D721Med (cell line): ENCODE measurements at regions not wholly inside any gene's neighbourhood (a gene's known extent, or its start where the extent isn't known, plus 50 kb on each side); places are given as distances from the start of the nearest gene placed in this dataset.

Experiments used
- DNase-seq: peaks from one replicate; pipeline ENCODE4 v3.0.0; 2011; ENCODE audit warnings: low spot score; ENCODE audit not compliant: insufficient read length
- FAIRE-seq: peaks from 2 replicates; lab custom pipeline; 2011; peaks lifted over from hg19 to GRCh38; lab: Jason Lieb, UNC
- CTCF ChIP-seq: IDR thresholded peaks from 2 replicates; pipeline ENCODE4 v1.5.1; 2012; ENCODE audit warnings: mild to moderate bottlenecking, control low read depth; ENCODE audit not compliant: insufficient read depth; ENCODE audit errors: missing control alignments

- no peak for DNase-seq
- FAIRE-seq = no peak
- no peak for TF ChIP-seq CTCF
Observed at GRCh38 chr1:94606471-94606870, 64.9 kb upstream of the F3 start.

GRCh38 chr1:94603663-94604062 lies 62.1 kb upstream of the F3 start:
- no peak for TF ChIP-seq CTCF
- no peak for FAIRE-seq
- DNase-seq = no peak

- DNase-seq = no peak
- FAIRE-seq = no peak
- TF ChIP-seq CTCF = no peak
Observed at GRCh38 chr1:94602802-94603625, 61.5 kb upstream of the F3 start.

GRCh38 chr1:94602316-94602715 lies 60.8 kb upstream of the F3 start:
- DNase-seq (no peak), FAIRE-seq (no peak)
- no peak for TF ChIP-seq CTCF

GRCh38 chr1:94600556-94600955 lies 59.0 kb upstream of the F3 start:
- DNase-seq (no peak), FAIRE-seq (no peak)
- no peak for TF ChIP-seq CTCF

- FAIRE-seq (no peak), DNase-seq (no peak)
- TF ChIP-seq CTCF = peak; percentile 14
Observed at GRCh38 chr1:94599095-94599813, 57.7 kb upstream of the F3 start.

- DNase-seq = no peak
- no peak for FAIRE-seq
- TF ChIP-seq CTCF = no peak
Observed at GRCh38 chr1:94597701-94598100, 56.1 kb upstream of the F3 start.
